ENCODE measurements at regions not wholly inside any gene's neighbourhood (a gene's known extent, or its start where the extent isn't known, plus 50 kb on each side); places are given as distances from the start of the nearest gene placed in this dataset.

DNA sequence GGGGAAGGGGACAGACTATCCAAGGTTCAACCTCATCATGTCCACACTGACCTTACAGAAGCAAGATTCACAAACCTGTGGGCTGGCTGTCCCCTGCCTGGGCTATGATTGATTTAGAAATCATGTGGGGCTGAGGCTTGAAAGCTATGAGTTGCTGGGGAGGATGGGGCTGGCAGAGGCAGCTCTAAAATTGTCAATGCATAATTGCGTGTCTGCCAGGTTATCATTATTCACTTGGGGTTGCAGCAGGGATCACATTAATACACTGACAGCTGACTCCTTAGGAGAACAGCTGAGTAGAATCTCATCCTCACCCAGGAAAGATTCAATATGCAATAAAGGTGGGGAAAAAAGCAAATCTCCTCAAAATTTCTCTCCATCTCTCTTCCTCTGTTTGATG lies 866.3 kb downstream of the CCSER2 start:
- no peak overlapping the region for H3K4me3 ChIP-seq (ENCODE audit: low read length)
- H3K36me3 ChIP-seq (ENCODE audit: insufficient read depth, low read length), result no peaks in the 10 kb centered on the region
- H2AFZ ChIP-seq (ENCODE audit: low read depth, low read length), result no peak overlapping the region
- no peaks in the 10 kb centered on the region for H3K4me1 ChIP-seq (ENCODE audit: insufficient read depth, low read length)
- H3K27me3 ChIP-seq (ENCODE audit: insufficient read depth, low read length), result no peaks in the 10 kb centered on the region
- no peaks in the 10 kb centered on the region for H3K9me3 ChIP-seq (ENCODE audit: low read length)

DNA sequence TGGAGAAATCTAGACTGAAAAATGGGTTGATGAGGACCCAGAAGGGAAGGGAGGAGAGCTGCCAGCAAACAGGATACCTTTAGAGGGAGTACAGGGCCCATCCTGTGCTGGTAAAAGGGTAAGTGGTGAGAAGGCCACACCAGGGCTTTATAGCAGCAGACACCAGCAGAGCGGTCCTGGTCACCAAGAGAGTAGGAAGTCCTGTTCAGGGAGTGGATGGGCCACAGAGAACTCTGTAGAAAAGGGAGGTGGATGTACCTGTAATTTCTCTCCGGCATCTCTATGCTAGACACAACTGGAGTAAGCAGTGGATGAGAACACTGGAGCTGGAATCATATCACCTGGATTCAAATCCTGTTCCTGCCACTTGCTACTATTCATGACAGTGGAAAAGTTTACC lies 867.2 kb downstream of the CCSER2 start:
- Histone ChIP-seq H2AFZ (ENCODE audit: low read depth, low read length) (no peak overlapping the region), H3K4me1 (ENCODE audit: insufficient read depth, low read length) (no peaks in the 10 kb centered on the region), H3K4me3 (ENCODE audit: low read length) (no peak overlapping the region), H3K9me3 (ENCODE audit: low read length) (no peaks in the 10 kb centered on the region), H3K36me3 (ENCODE audit: insufficient read depth, low read length) (no peaks in the 10 kb centered on the region), H3K27me3 (ENCODE audit: insufficient read depth, low read length) (no peaks in the 10 kb centered on the region)

DNA sequence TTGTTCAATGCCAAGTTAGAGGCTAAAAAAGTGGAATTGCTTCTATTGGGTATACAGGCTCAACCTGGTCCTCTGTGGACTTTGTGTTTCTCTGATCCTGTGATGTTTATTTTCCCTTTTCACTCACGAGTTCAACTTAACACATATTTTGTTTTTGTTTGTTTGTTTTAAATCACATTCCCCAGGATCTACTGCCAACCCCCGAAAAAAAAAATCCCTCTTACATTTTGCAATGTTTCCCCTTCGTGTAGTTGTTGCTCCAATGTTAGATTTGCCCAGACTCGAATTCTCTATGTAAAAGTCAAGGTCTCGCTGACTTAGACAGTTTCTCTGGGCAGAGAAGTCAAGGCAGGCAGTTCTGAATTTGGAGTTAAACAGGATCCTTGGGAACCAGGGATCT lies 876.4 kb downstream of the CCSER2 start:
- no peaks in the 10 kb centered on the region for H3K27me3 ChIP-seq (ENCODE audit: insufficient read depth, low read length)

DNA sequence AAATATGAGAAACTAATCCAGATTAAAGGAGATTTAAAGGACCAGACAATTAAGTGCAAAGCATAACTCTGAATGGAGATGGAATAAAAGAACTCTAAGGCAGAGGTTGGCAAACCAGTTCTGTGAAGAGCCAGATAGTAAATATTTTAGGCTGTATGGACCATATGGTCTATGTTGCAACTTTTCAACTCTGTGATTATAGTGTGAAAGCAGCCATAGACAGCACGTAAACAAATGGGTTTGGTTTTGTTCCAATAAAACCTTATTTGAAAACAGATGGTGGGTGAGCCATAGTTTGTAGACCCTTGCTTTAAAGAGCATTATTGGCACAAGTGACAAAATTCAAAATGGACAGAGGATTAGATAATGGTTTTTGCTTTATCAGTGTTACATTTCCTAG lies 884.1 kb downstream of the CCSER2 start:
- H3K4me1 ChIP-seq (ENCODE audit: insufficient read depth, low read length), result no peaks in the 10 kb centered on the region
- H3K36me3 ChIP-seq (ENCODE audit: insufficient read depth, low read length), result no peaks in the 10 kb centered on the region
- no peak overlapping the region for H2AFZ ChIP-seq (ENCODE audit: low read depth, low read length)
- no peaks in the 10 kb centered on the region for H3K9me3 ChIP-seq (ENCODE audit: low read length)
- H3K27me3 ChIP-seq (ENCODE audit: insufficient read depth, low read length), result no peaks in the 10 kb centered on the region
- H3K4me3 ChIP-seq (ENCODE audit: low read length), result no peak overlapping the region

More for the DNA sequence above, 876.4 kb downstream of the CCSER2 start:
- no peak overlapping the region for H2AFZ ChIP-seq (ENCODE audit: low read depth, low read length)
- H3K9me3 ChIP-seq (ENCODE audit: low read length), result no peaks in the 10 kb centered on the region
- H3K4me3 ChIP-seq (ENCODE audit: low read length), result no peak overlapping the region
- H3K36me3 ChIP-seq (ENCODE audit: insufficient read depth, low read length), result no peaks in the 10 kb centered on the region
- H3K4me1 ChIP-seq (ENCODE audit: insufficient read depth, low read length), result no peaks in the 10 kb centered on the region

DNA sequence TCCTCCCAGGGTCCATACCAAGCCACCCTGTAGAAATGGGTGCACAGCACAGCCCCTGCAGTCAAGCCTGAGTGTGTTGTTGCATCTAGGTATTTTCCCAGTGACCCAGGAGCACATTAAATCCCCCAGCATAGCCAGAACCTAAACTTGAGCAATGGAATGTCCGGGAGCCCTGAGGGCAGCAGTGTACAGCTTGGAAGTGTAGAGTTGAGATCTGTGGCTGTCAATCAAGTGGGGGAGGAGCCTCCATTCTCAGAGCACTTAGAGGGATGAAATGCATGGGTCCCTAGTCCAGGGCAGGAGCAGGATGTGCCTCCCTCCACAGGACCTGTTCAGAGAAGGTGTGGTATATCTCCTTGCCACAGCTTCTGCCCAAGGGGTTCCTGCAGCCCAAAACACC lies 885.1 kb downstream of the CCSER2 start:
- Histone ChIP-seq H3K36me3 (ENCODE audit: insufficient read depth, low read length) (no peaks in the 10 kb centered on the region), H3K9me3 (ENCODE audit: low read length) (no peaks in the 10 kb centered on the region), H3K4me3 (ENCODE audit: low read length) (no peak overlapping the region), H2AFZ (ENCODE audit: low read depth, low read length) (no peak overlapping the region), H3K4me1 (ENCODE audit: insufficient read depth, low read length) (no peaks in the 10 kb centered on the region), H3K27me3 (ENCODE audit: insufficient read depth, low read length) (no peaks in the 10 kb centered on the region)

DNA sequence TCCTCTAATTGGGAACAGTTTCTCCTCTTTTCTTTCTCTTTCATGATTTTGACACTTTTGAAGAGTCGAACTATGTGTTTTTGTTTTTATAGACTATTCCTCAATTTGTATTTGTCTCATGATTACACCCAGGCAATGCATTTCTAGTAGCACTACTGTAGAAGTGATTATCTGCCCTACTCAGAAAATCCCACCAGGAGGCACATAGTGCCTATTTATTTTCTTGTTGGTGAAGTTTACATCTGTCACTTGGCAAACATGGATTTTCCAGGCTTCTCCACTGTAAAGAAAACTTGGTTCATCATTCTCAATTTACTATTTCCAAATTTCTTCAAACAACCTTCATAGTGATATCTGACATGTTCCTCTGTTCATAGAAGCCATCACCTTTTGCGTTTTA lies 893.9 kb downstream of the CCSER2 start:
- H3K27me3 ChIP-seq (ENCODE audit: insufficient read depth, low read length), result no peaks in the 10 kb centered on the region
- H3K4me3 ChIP-seq (ENCODE audit: low read length), result no peak overlapping the region
- H3K4me1 ChIP-seq (ENCODE audit: insufficient read depth, low read length), result no peaks in the 10 kb centered on the region
- H3K9me3 ChIP-seq (ENCODE audit: low read length), result no peaks in the 10 kb centered on the region
- H2AFZ ChIP-seq (ENCODE audit: low read depth, low read length), result no peak overlapping the region
- no peaks in the 10 kb centered on the region for H3K36me3 ChIP-seq (ENCODE audit: insufficient read depth, low read length)

DNA sequence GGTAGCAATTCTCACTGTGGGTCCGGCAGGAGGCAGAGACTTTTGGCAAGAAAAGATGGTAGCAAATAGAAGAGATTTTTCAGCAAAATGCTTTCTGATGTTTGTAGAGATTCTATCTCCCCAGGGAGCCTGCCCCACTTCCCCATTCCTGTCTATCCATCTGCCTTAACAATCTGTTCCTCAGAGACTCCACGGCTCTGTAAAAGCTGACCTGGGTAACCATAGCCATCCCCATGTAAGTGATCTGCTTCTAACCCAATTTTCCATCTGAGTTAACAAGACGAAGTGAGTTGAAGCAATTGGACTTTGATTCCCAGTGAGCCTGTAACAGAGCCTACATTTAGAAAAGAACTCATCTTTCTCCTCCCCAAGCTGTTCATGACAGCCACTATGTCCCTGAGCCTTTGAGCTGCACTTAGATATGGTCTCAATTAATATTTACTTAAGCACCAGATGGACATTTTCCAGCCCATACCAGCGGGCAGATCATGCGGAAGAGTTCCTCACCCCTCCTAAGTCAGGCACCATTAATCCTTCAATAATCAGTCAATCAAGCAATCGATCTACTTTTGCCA lies 896.1 kb downstream of the CCSER2 start:
- no peak overlapping the region for H3K4me3 ChIP-seq (ENCODE audit: low read length)
- no peaks in the 10 kb centered on the region for H3K27me3 ChIP-seq (ENCODE audit: insufficient read depth, low read length)
- no peaks in the 10 kb centered on the region for H3K4me1 ChIP-seq (ENCODE audit: insufficient read depth, low read length)
- H2AFZ ChIP-seq (ENCODE audit: low read depth, low read length), result no peak overlapping the region
- H3K9me3 ChIP-seq (ENCODE audit: low read length), result no peaks in the 10 kb centered on the region
- no peaks in the 10 kb centered on the region for H3K36me3 ChIP-seq (ENCODE audit: insufficient read depth, low read length)

DNA sequence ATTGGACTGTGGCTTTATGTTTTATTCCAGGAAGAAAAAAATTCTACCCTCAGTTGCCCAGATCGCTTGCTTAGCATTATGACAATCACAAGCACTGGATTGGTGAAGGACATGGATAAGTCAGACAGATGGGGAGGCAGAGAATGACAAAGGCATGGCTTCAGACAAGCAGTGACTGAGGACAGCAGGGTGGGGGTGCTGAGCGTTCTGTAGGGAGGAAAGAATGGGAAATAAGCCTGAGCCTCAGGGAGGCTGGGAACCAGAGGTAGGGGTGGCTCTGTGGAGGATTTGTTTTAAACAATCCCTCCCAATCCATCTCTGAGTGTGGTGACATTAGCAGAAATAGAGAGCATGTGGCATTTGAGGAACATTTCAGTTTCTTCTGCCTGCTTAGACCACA lies 896.9 kb downstream of the CCSER2 start:
- Histone ChIP-seq H3K4me3 (ENCODE audit: low read length) (no peak overlapping the region), H3K27me3 (ENCODE audit: insufficient read depth, low read length) (no peaks in the 10 kb centered on the region), H2AFZ (ENCODE audit: low read depth, low read length) (no peak overlapping the region), H3K36me3 (ENCODE audit: insufficient read depth, low read length) (no peaks in the 10 kb centered on the region), H3K9me3 (ENCODE audit: low read length) (no peaks in the 10 kb centered on the region), H3K4me1 (ENCODE audit: insufficient read depth, low read length) (no peaks in the 10 kb centered on the region)

DNA sequence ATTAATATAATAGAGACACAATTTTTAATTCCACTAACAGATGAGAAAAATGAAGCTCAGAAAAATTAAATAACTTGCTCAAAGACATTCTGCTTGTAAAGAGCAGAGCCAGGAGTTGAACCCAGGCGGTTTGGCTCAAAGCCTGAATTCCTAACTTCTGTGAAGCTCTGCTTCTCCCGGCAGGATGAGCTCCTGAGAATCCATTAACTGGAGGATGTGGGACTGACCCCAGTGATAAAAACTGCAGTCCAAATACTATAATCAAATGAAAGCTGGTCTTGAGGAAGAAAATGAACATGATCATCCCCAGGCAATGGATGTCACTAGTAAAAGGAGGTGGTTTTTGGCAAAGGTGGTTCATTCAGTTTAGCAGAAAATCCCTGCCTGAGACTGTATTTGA lies 898.2 kb downstream of the CCSER2 start:
- no peaks in the 10 kb centered on the region for H3K27me3 ChIP-seq (ENCODE audit: insufficient read depth, low read length)
- H2AFZ ChIP-seq (ENCODE audit: low read depth, low read length), result no peak overlapping the region
- no peaks in the 10 kb centered on the region for H3K36me3 ChIP-seq (ENCODE audit: insufficient read depth, low read length)
- H3K4me1 ChIP-seq (ENCODE audit: insufficient read depth, low read length), result no peaks in the 10 kb centered on the region
- H3K4me3 ChIP-seq (ENCODE audit: low read length), result no peak overlapping the region
- no peaks in the 10 kb centered on the region for H3K9me3 ChIP-seq (ENCODE audit: low read length)

DNA sequence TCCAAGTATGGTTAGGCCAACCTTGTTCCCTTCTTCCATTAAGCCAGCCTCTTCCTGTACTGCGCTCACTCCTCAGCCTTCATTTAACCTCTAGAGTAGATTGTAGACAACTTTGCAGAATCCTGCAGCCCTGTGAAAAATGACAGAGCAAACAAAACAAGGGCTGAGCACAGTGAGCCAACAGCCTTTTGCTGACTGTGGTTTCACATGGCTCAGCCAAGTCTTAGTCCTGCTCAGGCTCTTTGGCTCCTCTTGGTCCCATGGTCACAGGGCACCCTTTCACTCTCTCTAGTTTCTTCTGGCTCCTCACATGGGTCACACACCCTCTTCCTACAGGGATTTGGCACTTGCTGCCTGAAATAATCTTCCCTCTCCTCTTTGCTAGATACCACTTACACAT lies 900.3 kb downstream of the CCSER2 start:
- no peaks in the 10 kb centered on the region for H3K36me3 ChIP-seq (ENCODE audit: insufficient read depth, low read length)
- H3K27me3 ChIP-seq (ENCODE audit: insufficient read depth, low read length), result no peaks in the 10 kb centered on the region
- no peak overlapping the region for H3K4me3 ChIP-seq (ENCODE audit: low read length)
- H3K4me1 ChIP-seq (ENCODE audit: insufficient read depth, low read length), result no peaks in the 10 kb centered on the region
- no peaks in the 10 kb centered on the region for H3K9me3 ChIP-seq (ENCODE audit: low read length)
- no peak overlapping the region for H2AFZ ChIP-seq (ENCODE audit: low read depth, low read length)

DNA sequence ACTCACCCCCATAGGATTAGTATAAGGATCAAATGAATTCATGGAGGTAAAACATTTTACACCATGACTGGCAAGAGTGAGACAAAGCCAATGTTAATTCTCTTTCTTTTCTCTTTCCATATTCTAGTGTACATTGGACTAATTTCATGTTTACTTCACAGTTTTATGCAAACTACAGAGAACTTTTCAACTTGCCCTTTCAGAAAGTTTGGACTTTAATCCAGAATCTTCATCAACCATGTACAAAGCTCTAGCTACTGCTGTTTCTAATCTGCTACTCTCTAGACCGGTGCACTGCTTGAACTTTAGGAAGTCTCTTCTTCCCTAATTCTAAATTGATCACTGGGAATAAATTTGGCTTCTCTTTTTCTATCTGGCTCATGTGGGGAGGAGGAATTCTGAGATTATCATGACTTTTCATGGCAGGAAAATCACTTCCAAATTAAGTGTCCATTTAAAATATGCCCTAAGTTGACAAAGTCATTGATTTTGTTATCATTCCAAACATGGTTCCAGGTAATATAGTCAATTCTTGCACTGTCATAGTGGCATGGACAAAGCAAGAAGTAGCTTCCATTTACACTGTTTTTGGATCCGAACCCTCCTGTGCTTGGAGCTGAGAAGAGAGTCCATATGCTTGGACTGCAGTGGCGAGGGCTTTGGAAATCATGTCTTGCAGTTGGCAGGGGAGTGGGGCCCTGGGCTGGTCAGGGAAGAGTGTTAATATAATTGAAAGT lies 903.3 kb downstream of the CCSER2 start:
- Histone ChIP-seq H2AFZ (ENCODE audit: low read depth, low read length) (no peak overlapping the region), H3K9me3 (ENCODE audit: low read length) (no peaks in the 10 kb centered on the region), H3K4me3 (ENCODE audit: low read length) (no peak overlapping the region), H3K27me3 (ENCODE audit: insufficient read depth, low read length) (no peaks in the 10 kb centered on the region), H3K36me3 (ENCODE audit: insufficient read depth, low read length) (no peaks in the 10 kb centered on the region), H3K4me1 (ENCODE audit: insufficient read depth, low read length) (no peaks in the 10 kb centered on the region)

DNA sequence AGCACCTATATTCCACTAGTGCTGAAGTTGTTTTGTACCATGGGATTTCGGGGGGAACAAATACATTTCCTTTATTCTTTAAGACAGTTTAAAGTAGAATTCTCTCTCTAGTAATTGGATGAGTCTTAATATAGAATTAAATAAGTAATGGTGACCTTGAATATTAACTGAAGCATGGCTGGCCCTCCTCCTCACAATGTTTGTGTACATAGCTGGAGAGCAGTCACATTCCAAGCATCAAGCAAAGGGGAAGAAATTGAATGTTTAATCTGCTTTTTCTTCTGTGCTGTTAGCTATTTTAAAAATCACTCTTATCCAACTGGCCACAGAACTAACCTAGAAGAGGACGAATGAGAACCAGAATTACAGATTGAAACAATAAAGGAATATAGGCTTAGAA lies 906.9 kb downstream of the CCSER2 start:
- no peak overlapping the region for H2AFZ ChIP-seq (ENCODE audit: low read depth, low read length)
- no peaks in the 10 kb centered on the region for H3K9me3 ChIP-seq (ENCODE audit: low read length)
- no peaks in the 10 kb centered on the region for H3K4me1 ChIP-seq (ENCODE audit: insufficient read depth, low read length)
- no peaks in the 10 kb centered on the region for H3K36me3 ChIP-seq (ENCODE audit: insufficient read depth, low read length)
- no peak overlapping the region for H3K4me3 ChIP-seq (ENCODE audit: low read length)
- H3K27me3 ChIP-seq (ENCODE audit: insufficient read depth, low read length), result no peaks in the 10 kb centered on the region

DNA sequence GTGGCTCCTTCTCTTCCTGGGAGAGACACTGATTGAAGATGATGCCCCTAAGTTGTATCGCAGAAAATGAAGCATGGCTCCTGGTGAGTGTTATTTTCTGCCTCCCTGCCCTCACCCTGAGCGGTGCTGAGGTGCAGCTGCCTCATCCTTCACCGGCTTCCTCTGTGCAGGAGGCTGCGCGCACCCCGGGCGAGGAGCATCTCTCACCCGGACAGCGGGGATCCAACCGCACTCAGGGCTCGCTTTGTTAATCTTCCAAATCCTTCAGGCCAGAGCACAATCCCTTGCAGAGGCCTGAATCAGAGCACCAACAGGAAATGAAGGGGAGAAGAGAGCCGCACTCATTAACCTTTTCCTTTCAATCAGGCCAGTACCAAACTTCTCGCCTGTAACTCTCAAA lies 910.3 kb downstream of the CCSER2 start:
- H3K27me3 ChIP-seq (ENCODE audit: insufficient read depth, low read length), result no peaks in the 10 kb centered on the region

DNA sequence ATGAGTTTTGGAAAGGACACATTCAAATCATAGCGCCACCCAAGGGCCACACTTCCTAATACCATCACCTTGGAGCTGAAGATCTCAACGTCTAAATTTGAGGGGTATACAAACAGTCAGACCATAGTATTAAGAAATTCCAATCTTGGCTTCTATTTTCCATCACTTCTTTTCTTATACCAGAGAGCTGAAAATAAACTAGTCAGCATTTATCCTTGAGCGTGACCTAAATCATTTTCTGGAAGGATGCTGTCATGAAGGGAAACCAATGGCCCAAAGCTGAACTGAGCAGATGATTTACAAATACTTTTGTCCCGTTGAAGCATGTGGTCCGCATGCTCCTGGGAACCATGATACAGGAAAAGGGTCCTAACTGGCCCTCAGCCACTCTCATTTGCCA lies 921.9 kb downstream of the CCSER2 start:
- Histone ChIP-seq H3K4me1 (ENCODE audit: insufficient read depth, low read length) (no peaks in the 10 kb centered on the region), H3K27me3 (ENCODE audit: insufficient read depth, low read length) (no peaks in the 10 kb centered on the region)

More for the DNA sequence above, 910.3 kb downstream of the CCSER2 start:
- Histone ChIP-seq H3K9me3 (ENCODE audit: low read length) (no peaks in the 10 kb centered on the region), H2AFZ (ENCODE audit: low read depth, low read length) (no peak overlapping the region), H3K36me3 (ENCODE audit: insufficient read depth, low read length) (no peaks in the 10 kb centered on the region), H3K4me3 (ENCODE audit: low read length) (no peak overlapping the region), H3K4me1 (ENCODE audit: insufficient read depth, low read length) (no peaks in the 10 kb centered on the region)

More for the DNA sequence above, 921.9 kb downstream of the CCSER2 start:
- Histone ChIP-seq H3K36me3 (ENCODE audit: insufficient read depth, low read length) (no peaks in the 10 kb centered on the region), H3K9me3 (ENCODE audit: low read length) (no peaks in the 10 kb centered on the region), H2AFZ (ENCODE audit: low read depth, low read length) (no peak overlapping the region), H3K4me3 (ENCODE audit: low read length) (no peak overlapping the region)
